Prostate gland (tissue), 2 donors: ENCODE measurements at regions not wholly inside any gene's neighbourhood (a gene's known extent, or its start where the extent isn't known, plus 50 kb on each side); places are given as distances from the start of the nearest gene placed in this dataset.

Experiments used
- DNase-seq: peaks from one replicate; pipeline ENCODE4 v3.0.0-alpha.2; 2019; ENCODE audit warnings: low spot score
- H3K27ac ChIP-seq, 2 donors: fragments of 200-600 bp; sonication (generic); 2 replicates each; pipeline ENCODE4 v1.5.1; 2017 to 2019
- H3K27me3 ChIP-seq: fragments of 200-600 bp; sonication (generic); replicated peaks from 2 replicates; pipeline ENCODE4 v1.5.1; 2019; ENCODE audit not compliant: insufficient read depth
- H3K36me3 ChIP-seq, 2 donors: fragments of 200-600 bp; sonication (generic); 1 replicate in 1 of 2; 2 replicates in 1 of 2; pipeline versions ENCODE4 v1.5.1 to v1.8.1; 2017 to 2019
- H3K4me1 ChIP-seq: fragments of 200-600 bp; sonication (generic); replicated peaks from 2 replicates; pipeline ENCODE4 v1.5.1; 2019
- H3K4me3 ChIP-seq, 2 donors: fragments of 200-600 bp; sonication (generic); 2 replicates each; pipeline ENCODE4 v1.5.1; 2017 to 2019
- H3K9me3 ChIP-seq: fragments of 200-600 bp; sonication (generic); 2 replicates; pipeline ENCODE4 v1.5.1; 2017
- CTCF ChIP-seq, 4 experiments: fragments of 200-600 bp in 2 of 4; fragments of 450-650 bp in 2 of 4; sonication (generic) in 2 of 4; IDR thresholded peaks; 1 replicate in 3 of 4; 2 replicates in 1 of 4; pipeline ENCODE4 v1.5.1; 2016 to 2019; ENCODE audit warnings: antibody characterized with exemption in 4 of 4, mild to moderate bottlenecking in 2 of 4, moderate library complexity in 2 of 4
- POLR2A ChIP-seq: fragments of 450-650 bp; IDR thresholded peaks from one replicate; pipeline ENCODE4 v1.6.1; 2016; ENCODE audit warnings: antibody characterized with exemption, mild to moderate bottlenecking
- POLR2AphosphoS5 ChIP-seq: sonication (generic); formaldehyde crosslinking; IDR thresholded peaks from one replicate; pipeline ENCODE4 v1.6.1; 2017; ENCODE audit warnings: antibody characterized with exemption
- WGBS: methylation state at CpG from one replicate; pipeline ENCODE4 v1.1.5; 2018; 5-methylcytosine and 5-hydroxymethylcytosine counted together
- intact Hi-C: fragments of 100-400 bp; cut with DNase I; formaldehyde crosslinking; loops from one replicate; pipeline ENCODE4 v1.14.2; 2022

- Histone ChIP-seq H3K27me3 (no peaks in the 10 kb centered on the region), H3K36me3 (no peaks in the 10 kb centered on the region), H3K4me3 (no peak overlapping the region), H3K9me3 (no peaks in the 10 kb centered on the region), H3K4me1 (no peaks in the 10 kb centered on the region), H3K27ac (no peak overlapping the region)
- TF ChIP-seq CTCF (IDR thresholded peaks at IDR 0.05): no peak
- no peak for TF ChIP-seq POLR2AphosphoS5
- no peak for TF ChIP-seq POLR2A
- intact Hi-C loops: no loop called here
- no peak for DNase-seq
- WGBS: 90% methylated on average over 3 of the region's 3 CpGs
Measured at GRCh38 chr6:148222376-148222775, 120.3 kb upstream of the SASH1 start.

GRCh38 chr6:148222846-148223245 lies 119.8 kb upstream of the SASH1 start:
- TF ChIP-seq POLR2AphosphoS5: no peak
- no peak for TF ChIP-seq CTCF (IDR thresholded peaks at IDR 0.05)
- TF ChIP-seq POLR2A: no peak
- Histone ChIP-seq H3K4me1 (no peaks in the 10 kb centered on the region), H3K27ac (no peak overlapping the region), H3K9me3 (no peaks in the 10 kb centered on the region), H3K36me3 (no peaks in the 10 kb centered on the region), H3K27me3 (no peaks in the 10 kb centered on the region), H3K4me3 (no peak overlapping the region)
- intact Hi-C loops: no loop called here
- DNase-seq: no peak
- WGBS: 70% methylated on average over 6 of the region's 6 CpGs

GRCh38 chr6:148223424-148223842 lies 119.2 kb upstream of the SASH1 start:
- Histone ChIP-seq H3K4me1 (no peaks in the 10 kb centered on the region), H3K27me3 (no peaks in the 10 kb centered on the region), H3K9me3 (no peaks in the 10 kb centered on the region), H3K4me3 (no peak overlapping the region), H3K27ac (no peak overlapping the region), H3K36me3 (no peaks in the 10 kb centered on the region)
- DNase-seq: no peak
- intact Hi-C loops: no loop called here
- no peak for TF ChIP-seq CTCF (IDR thresholded peaks at IDR 0.05)
- WGBS: 97% methylated on average over 3 of the region's 3 CpGs

GRCh38 chr6:148225871-148226270 lies 116.8 kb upstream of the SASH1 start:
- no peaks in the 10 kb centered on the region for H3K36me3 ChIP-seq
- no peak for DNase-seq
- TF ChIP-seq POLR2A (no peak), POLR2AphosphoS5 (no peak), CTCF (IDR thresholded peaks at IDR 0.05) (no peak)
- H3K27ac ChIP-seq: no peak overlapping the region
- H3K4me3 ChIP-seq: no peak overlapping the region
- intact Hi-C loops: no loop called here
- H3K4me1 ChIP-seq: no peaks in the 10 kb centered on the region
- no peaks in the 10 kb centered on the region for H3K9me3 ChIP-seq
- H3K27me3 ChIP-seq: no peaks in the 10 kb centered on the region

- TF ChIP-seq POLR2A (no peak), POLR2AphosphoS5 (no peak), CTCF (IDR thresholded peaks at IDR 0.05) (no peak)
- Histone ChIP-seq H3K9me3 (no peaks in the 10 kb centered on the region), H3K36me3 (no peaks in the 10 kb centered on the region), H3K4me1 (no peaks in the 10 kb centered on the region), H3K27me3 (no peaks in the 10 kb centered on the region), H3K27ac (no peak overlapping the region), H3K4me3 (no peak overlapping the region)
- DNase-seq: no peak
- intact Hi-C loops: no loop called here
- WGBS: 88% methylated on average over 6 of the region's 6 CpGs
Measured at GRCh38 chr6:148226284-148226683, 116.4 kb upstream of the SASH1 start.
